Left lung (tissue), 4 donors: ENCODE measurements at regions not wholly inside any gene's neighbourhood (a gene's known extent, or its start where the extent isn't known, plus 50 kb on each side); places are given as distances from the start of the nearest gene placed in this dataset.
"Not testable (repeated sequence)": the region's sequence is repeated elsewhere in the genome, so short reads cannot be mapped to it uniquely, and the experiment has no call there.

Experiments used
- ATAC-seq: fragments of 200-7000 bp; cut with Tn5 transposase; one replicate; pipeline ENCODE4 v1.9.1; 2020; ENCODE audit warnings: moderate library complexity
- DNase-seq, 4 donors: peaks; one replicate each; pipeline ENCODE4 v3.0.0-alpha.2; 2013 to 2020
- H3K27ac ChIP-seq, 2 donors: fragments of 200-600 bp; sonication (generic) in 1 of 2; one replicate each; pipeline versions ENCODE4 v1.5.0 to v1.8.0; 2020 to 2021
- H3K27me3 ChIP-seq, 2 donors: fragments of 200-600 bp; sonication (generic) in 1 of 2; one replicate each; pipeline versions ENCODE4 v1.5.0 to v1.8.0; 2020 to 2021
- H3K36me3 ChIP-seq, 2 donors: fragments of 200-600 bp; sonication (generic) in 1 of 2; one replicate each; pipeline versions ENCODE4 v1.5.0 to v1.8.0; 2020 to 2021
- H3K4me1 ChIP-seq, 2 donors: fragments of 200-600 bp; one replicate each; pipeline ENCODE4 v1.8.0; 2021
- H3K4me3 ChIP-seq, 2 donors: fragments of 200-600 bp; sonication (generic) in 1 of 2; one replicate each; pipeline versions ENCODE4 v1.5.0 to v1.8.0; 2020 to 2021; ENCODE audit warnings: mild to moderate bottlenecking in 1 of 2
- H3K9me3 ChIP-seq, 2 donors: fragments of 200-600 bp; sonication (generic) in 1 of 2; one replicate each; pipeline versions ENCODE4 v1.5.0 to v1.8.0; 2020 to 2021
- CTCF ChIP-seq, 2 donors: fragments of 200-600 bp; sonication (generic) in 1 of 2; IDR thresholded peaks; one replicate each; pipeline versions ENCODE4 v1.5.0 to v1.8.0; 2021; ENCODE audit warnings: antibody characterized with exemption in 2 of 2
- intact Hi-C, 2 donors: fragments of 100-400 bp; cut with DNase I; formaldehyde crosslinking; loops; one replicate each; pipeline versions ENCODE4 v1.11.2 to v1.14.2; 2022
- donor health status: DM: no; HTN: yes; CAD: no.
- donor health status: DM: no; HTN: no; CAD: no.

DNA sequence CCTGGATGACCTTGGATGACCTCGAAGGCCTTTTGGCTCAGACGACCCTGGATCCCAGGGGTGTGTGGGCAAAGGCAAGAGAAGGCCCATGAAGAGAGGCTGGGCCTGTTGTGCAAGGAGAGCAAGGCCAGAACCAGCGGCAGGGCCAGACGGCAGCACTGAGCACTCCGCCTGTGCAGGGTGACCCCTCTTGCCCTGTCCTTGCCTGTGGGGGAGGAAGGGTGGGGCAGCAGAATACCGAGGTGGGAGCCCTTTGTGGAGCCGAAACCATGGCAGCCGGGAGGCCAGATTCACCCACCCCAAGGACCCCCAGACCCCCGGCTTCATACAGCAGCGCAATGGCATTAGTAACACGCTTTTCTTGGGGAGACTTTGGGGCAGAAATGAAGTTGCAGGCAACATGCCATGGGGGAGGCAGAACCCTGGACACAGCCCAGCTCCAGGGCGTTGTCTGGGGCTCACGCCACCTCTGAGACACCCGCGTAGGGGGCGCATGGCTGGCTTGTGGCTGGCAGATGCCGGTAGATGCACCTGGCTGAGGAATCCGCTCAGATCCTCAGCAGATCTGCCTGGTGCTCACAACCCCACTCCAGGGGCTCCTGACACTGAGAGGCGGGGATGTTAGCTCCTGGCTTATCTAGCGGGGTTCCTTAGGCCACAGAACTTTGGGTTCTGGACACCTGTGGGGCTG lies 114.5 kb downstream of the FAM53A start:
- Histone ChIP-seq H3K4me3 (peak overlapping the region in 1 of 2 donors; percentile 9), H3K9me3 (no peaks in the 10 kb centered on the region), H3K4me1 (no peaks in the 10 kb centered on the region), H3K36me3 (no peaks in the 10 kb centered on the region), H3K27me3 (peaks cover 7 to 50% of the 10 kb centered on the region in 2 donors), H3K27ac (peak overlapping the region in 1 of 2 donors; percentile 33)
- intact Hi-C loops: no loop called here
- ATAC-seq (no peak), DNase-seq (peak in 1 of 4 donors; percentile 51)
- no peak for TF ChIP-seq CTCF (IDR thresholded peaks at IDR 0.05)

DNA sequence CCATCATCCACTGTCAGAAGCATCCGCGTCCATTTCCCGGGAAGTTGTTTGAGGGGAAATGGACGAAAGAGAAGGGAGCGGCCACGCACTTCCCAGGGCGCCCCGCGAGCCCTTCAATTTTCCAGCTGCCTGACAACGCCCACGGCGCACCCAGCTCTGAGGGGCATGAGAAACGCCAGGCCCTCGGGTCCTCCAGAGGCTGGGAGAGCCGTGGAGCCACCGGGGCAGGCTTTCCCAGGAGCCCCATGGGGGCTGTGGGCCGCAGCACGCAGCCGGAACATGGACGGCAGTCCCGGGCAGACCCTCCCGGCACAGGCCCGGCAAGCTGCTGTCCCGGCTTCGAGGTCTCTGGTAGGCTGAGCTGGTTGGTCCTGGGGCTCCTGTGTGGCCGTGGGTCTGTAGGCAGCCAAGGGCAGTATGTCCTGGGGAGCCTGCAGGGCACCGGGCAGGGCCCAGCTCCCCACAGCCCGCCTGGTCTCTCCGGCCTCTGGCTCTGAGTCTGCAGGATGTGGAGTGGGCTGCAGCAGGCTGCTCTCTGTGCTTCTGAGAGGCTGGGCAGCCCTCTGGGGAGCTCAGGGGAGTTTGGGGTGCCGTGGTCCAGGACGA lies 115.2 kb downstream of the FAM53A start:
- Histone ChIP-seq H3K27ac (peak overlapping the region in 1 of 2 donors; percentile 33), H3K4me3 (peak overlapping the region in 1 of 2 donors; percentile 9), H3K36me3 (no peaks in the 10 kb centered on the region), H3K9me3 (no peaks in the 10 kb centered on the region), H3K4me1 (no peaks in the 10 kb centered on the region), H3K27me3 (peaks cover 7 to 57% of the 10 kb centered on the region in 2 donors)
- intact Hi-C loops: no loop called here
- ATAC-seq (no peak), DNase-seq (peak in 1 of 4 donors; percentile 69)
- no peak for TF ChIP-seq CTCF (IDR thresholded peaks at IDR 0.05)

DNA sequence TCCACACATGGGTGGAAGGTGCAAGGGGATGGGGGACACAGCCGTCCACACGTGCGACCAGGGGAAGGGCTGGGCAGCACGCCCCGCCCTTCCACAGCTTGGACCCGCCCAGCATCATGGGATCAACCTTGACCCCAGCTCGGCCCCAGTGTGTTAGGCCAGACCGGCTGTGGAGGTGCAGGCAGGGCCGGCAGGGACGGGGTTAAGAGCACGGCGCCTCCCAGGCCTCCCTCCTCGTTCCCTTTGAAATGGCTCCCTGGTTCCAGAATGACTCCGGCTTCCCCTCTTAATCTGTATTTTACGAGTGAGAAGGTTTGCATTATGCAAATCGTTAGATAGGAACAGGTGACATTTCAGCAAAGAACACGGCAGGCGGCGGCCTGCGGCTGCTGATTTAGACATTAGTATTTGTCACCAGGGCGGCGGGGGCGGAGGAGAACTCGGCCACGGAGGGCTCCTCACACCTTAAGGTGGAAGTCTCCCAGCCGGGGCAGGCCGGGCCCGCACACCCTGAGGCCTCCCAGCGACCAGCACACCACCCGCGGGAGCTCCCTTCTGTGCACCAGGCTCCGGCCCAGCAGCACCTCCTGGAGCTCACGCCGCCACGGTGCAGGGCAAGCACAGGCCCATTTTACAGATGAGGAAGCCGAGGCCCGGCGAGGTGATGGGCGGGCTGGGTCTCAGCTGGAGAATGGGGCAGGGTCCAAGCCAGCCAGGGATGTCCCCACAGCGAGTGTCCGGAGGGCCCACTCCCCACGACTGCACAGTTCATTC lies 116.1 kb downstream of the FAM53A start:
- Histone ChIP-seq H3K9me3 (no peaks in the 10 kb centered on the region), H3K36me3 (no peaks in the 10 kb centered on the region), H3K27me3 (peaks cover 7 to 66% of the 10 kb centered on the region in 2 donors), H3K4me1 (no peaks in the 10 kb centered on the region), H3K27ac (no peak overlapping the region), H3K4me3 (no peak overlapping the region)
- DNase-seq (peak in 1 of 4 donors; percentile 79), ATAC-seq (no peak)
- no peak for TF ChIP-seq CTCF (IDR thresholded peaks at IDR 0.05)
- intact Hi-C loops: no loop called here

DNA sequence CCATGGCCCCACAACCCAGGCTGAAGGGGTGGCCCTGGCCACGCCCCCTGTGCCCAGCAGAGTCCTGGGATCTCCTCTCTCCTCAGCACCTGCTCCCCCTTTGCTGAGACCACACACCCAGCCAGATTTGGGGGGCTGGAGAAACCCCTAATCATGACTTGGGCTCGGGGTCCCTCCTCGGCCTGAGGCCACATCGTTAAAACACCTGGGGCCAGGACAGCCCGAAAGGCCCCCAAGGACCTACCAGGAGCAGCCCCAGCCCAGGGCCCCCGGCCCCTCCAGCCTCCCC lies 116.7 kb downstream of the FAM53A start:
- ATAC-seq: no peak
- Histone ChIP-seq H3K4me3 (no peak overlapping the region), H3K9me3 (no peaks in the 10 kb centered on the region), H3K36me3 (no peaks in the 10 kb centered on the region), H3K4me1 (no peaks in the 10 kb centered on the region), H3K27me3 (peaks cover 7 to 72% of the 10 kb centered on the region in 2 donors), H3K27ac (no peak overlapping the region)
- intact Hi-C loops: no loop called here
- DNase-seq: no peak
- no peak for TF ChIP-seq CTCF (IDR thresholded peaks at IDR 0.05)

DNA sequence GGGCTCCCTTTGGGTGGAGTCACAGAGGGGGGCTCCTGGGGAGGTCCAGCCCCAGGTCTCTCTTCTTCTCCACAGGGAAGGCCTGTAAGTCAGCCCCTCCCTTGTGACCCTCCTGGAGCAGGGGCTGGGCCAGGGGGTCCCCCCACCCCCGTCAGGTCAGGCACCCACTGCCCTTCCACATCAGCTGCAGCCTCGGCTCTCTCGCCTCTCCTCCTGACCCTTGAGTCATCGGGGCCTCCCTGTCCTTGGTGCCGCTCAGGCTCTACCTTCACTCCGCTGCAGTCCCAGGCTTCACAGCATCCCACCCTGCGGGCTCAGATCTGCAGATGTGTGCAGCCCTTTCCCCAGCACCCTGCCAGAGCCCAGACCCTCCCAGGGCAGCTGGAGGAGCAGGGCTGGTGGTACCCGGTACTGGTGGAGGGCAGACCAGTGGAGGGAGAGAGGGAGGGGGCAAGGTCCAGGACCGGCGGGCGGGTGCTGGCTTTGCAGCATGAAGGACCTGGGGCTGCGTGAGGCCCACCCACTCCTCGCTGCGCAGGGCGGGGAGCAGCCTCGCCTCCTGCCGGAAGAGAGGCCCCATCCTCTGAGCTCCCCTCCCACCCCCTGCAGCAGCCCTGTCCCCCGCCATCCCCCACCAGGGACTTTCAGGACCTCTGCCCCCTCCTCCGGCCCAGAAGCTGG lies 117.1 kb downstream of the FAM53A start:
- intact Hi-C loops: no loop called here
- no peak for TF ChIP-seq CTCF (IDR thresholded peaks at IDR 0.05)
- Histone ChIP-seq H3K9me3 (no peaks in the 10 kb centered on the region), H3K4me3 (no peak overlapping the region), H3K27me3 (peaks cover 7 to 76% of the 10 kb centered on the region in 2 donors), H3K27ac (no peak overlapping the region), H3K4me1 (no peaks in the 10 kb centered on the region), H3K36me3 (no peaks in the 10 kb centered on the region)
- ATAC-seq (no peak), DNase-seq (peak in 1 of 4 donors; percentile 76)

DNA sequence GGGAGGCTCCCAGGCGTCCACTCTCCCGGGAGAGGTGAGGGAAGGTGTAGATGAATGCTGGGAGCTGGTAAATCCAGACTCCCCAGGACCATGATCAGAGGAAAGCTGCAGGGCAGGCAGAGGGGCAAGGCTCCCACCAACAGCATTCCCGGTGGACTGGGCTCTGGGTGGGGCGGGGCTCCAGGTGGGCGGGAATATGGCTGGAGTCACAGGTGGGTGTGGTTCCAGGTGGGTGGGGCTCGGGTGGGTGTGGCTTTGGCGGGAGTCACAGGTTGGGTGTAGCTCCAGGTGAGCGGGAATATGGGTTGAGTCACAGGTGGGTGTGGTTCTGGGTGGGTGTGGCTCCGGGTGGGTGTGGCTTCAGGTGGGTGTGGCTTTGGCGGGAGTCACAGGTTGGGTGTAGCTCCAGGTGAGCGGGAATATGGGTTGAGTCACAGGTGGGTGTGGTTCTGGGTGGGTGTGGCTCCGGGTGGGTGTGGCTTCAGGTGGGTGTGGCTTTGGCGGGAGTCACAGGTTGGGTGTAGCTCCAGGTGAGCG lies 117.7 kb downstream of the FAM53A start:
- H3K36me3 ChIP-seq, H3K4me3 ChIP-seq, H3K4me1 ChIP-seq, H3K9me3 ChIP-seq, intact Hi-C loops, H3K27ac ChIP-seq: not testable (repeated sequence)
- ATAC-seq (peak; percentile 23), DNase-seq (peak in 1 of 4 donors; percentile 51)
- peaks cover 7 to 82% of the 10 kb centered on the region in 2 donors for H3K27me3 ChIP-seq
